AG09319 (cell line): ENCODE measurements at regions not wholly inside any gene's neighbourhood (a gene's known extent, or its start where the extent isn't known, plus 50 kb on each side); places are given as distances from the start of the nearest gene placed in this dataset.

Source experiments
- DNase-seq: peaks from one replicate; pipeline ENCODE4 v3.0.0-alpha.2; 2010; ENCODE audit warnings: low read depth; ENCODE audit errors: extremely low read depth
- TF ChIP-seq, protein P1 (sequence below): IDR thresholded peaks from 2 replicates; pipeline ENCODE4 v1.5.1; 2011; ENCODE audit warnings: low read depth, mild to moderate bottlenecking, inconsistent platforms, low read length, moderate library complexity

DNA sequence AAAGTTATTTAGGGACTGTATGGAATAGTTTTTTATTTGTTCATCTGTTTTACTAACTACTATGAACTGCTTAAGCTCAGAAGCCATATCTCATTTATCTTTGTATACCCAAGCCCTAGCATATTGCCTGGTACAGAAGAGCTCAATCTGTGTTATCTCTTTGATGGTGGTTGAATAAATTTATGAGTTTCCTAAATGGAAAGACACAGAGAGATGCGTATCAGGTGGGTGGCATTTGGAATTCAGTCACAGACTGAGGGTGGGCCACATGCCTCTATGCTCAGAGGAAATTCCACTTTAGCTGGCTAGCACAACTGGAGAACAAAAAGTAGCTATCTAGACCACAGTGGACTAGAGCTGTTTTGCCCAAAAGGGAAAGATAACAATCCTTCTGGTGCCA lies 145.5 kb downstream of the SLC6A15 start:
- DNase-seq, result no peak
- TF ChIP-seq, protein P1, sequence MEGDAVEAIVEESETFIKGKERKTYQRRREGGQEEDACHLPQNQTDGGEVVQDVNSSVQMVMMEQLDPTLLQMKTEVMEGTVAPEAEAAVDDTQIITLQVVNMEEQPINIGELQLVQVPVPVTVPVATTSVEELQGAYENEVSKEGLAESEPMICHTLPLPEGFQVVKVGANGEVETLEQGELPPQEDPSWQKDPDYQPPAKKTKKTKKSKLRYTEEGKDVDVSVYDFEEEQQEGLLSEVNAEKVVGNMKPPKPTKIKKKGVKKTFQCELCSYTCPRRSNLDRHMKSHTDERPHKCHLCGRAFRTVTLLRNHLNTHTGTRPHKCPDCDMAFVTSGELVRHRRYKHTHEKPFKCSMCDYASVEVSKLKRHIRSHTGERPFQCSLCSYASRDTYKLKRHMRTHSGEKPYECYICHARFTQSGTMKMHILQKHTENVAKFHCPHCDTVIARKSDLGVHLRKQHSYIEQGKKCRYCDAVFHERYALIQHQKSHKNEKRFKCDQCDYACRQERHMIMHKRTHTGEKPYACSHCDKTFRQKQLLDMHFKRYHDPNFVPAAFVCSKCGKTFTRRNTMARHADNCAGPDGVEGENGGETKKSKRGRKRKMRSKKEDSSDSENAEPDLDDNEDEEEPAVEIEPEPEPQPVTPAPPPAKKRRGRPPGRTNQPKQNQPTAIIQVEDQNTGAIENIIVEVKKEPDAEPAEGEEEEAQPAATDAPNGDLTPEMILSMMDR, result no peak

- DNase-seq, result no peak
- TF ChIP-seq, protein P1, result no peak
These were observed 146.2 kb downstream of the SLC6A15 start for GRCh38 chr12:84766375-84766774.

DNA sequence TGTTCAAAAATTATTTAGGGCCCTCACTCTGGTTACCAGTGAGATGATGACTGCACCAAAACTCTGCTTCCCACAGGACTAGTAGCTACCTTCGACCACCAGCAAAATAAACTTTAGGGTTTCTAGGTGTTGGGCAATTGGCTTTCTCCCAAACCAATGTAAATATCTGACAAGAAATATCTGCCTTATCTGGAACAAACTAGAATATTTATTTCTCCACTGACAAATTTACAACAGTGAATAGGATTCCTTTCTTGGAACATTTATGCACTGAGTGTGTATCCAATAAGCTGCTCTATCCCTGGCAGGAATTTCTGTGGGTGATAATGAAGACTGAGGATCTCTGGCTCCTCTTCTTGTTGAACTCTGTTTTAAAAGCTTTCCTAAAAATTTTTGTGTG lies 148.6 kb downstream of the SLC6A15 start:
- no peak for DNase-seq
- TF ChIP-seq, protein P1, result no peak

GRCh38 chr12:84763107-84763506 lies 149.5 kb downstream of the SLC6A15 start:
- TF ChIP-seq, protein P1, result no peak
- no peak for DNase-seq

DNA sequence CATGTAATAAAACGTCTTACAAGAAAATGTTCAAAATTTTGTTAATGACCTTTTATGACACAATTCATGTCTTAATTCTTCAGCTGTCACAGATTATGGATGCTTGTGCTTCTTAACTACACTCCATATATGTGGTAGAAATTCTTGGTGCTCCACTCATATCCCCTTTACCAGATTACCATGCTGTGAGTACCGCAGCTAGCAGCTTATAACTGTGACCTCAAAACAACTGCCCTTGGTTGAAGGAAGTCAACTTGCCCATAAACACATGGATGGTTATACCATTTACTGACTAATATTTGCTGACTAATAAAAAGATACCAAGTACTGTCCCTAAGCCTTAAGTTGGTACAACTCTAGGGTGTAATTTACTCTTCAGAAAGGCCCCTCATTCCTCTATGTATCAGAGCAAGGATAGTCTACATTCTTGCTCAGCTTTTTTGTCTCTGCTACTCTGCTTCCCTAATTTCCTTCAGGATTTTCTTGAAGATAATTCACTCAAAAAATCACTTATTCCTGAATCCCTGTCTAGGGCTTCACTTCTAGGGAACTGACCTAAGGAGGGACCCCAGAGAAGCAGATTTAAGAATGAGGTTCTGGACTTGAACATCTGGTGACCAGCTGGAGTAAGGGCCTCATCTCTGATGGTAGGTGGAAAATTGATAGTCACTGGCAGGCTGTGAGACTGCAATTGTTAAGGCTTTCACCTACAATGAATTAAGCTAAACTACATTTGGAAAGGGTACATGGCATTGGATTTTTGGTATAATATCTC lies 152.3 kb downstream of the SLC6A15 start:
- TF ChIP-seq, protein P1, result no peak
- no peak for DNase-seq

GRCh38 chr12:84757978-84758377 lies 154.6 kb downstream of the SLC6A15 start:
- TF ChIP-seq, protein P1, result no peak
- DNase-seq, result no peak

- DNase-seq, result no peak
- TF ChIP-seq, protein P1, result no peak
These were observed 155.6 kb downstream of the SLC6A15 start for GRCh38 chr12:84756961-84757360.
